GM12872 (cell line): ENCODE measurements at regions not wholly inside any gene's neighbourhood (a gene's known extent, or its start where the extent isn't known, plus 50 kb on each side); places are given as distances from the start of the nearest gene placed in this dataset.

Experiments used
- CTCF ChIP-seq: IDR thresholded peaks from 3 replicates; pipeline ENCODE4 v1.5.1; 2011; ENCODE audit warnings: low read depth, mild to moderate bottlenecking, low read length, moderate library complexity; ENCODE audit not compliant: insufficient read depth

GRCh38 chr13:106722620-106723019 is 154.7 kb upstream of the ARGLU1 start:
- TF ChIP-seq CTCF: no peak

- no peak for TF ChIP-seq CTCF
These were observed 153.7 kb upstream of the ARGLU1 start for GRCh38 chr13:106721599-106721998.

- TF ChIP-seq CTCF: no peak
These were observed 146.5 kb upstream of the ARGLU1 start for GRCh38 chr13:106714271-106714982.

GRCh38 chr13:106712381-106712780 is 144.4 kb upstream of the ARGLU1 start:
- TF ChIP-seq CTCF: no peak

- no peak for TF ChIP-seq CTCF
These were observed 142.3 kb upstream of the ARGLU1 start for GRCh38 chr13:106710266-106710665.

- no peak for TF ChIP-seq CTCF
These were observed 141.6 kb upstream of the ARGLU1 start for GRCh38 chr13:106709522-106709921.

- TF ChIP-seq CTCF: no peak
These were observed 134.6 kb upstream of the ARGLU1 start for GRCh38 chr13:106702505-106702904.
